PC-3 (cell line): ENCODE measurements at regions not wholly inside any gene's neighbourhood (a gene's known extent, or its start where the extent isn't known, plus 50 kb on each side); places are given as distances from the start of the nearest gene placed in this dataset.

Experiments used
- ATAC-seq: fragments of 200-7000 bp; cut with Tn5 transposase; 2 replicates; pipeline ENCODE4 v1.9.1; 2020; ENCODE audit warnings: mild to moderate bottlenecking, moderate library complexity
- BruUV-seq: library from RNA; stranded (reverse); fragments of 400-500 nt; replicated peaks from 2 replicates; lab custom pipeline; 2021; lab: Mats Ljungman, UMichigan
- CTCF ChIA-PET: fragments of 300-600 bp; sonication (Branson Sonifier 250); formaldehyde crosslinking; loops from one replicate; lab custom pipeline; 2022; ENCODE audit warnings: antibody characterized with exemption; lab: Charles Lee
- POLR2A ChIA-PET: fragments of 300-600 bp; sonication (Branson Sonifier 250); formaldehyde crosslinking; loops from one replicate; lab custom pipeline; 2022; ENCODE audit warnings: antibody characterized with exemption; ENCODE audit not compliant: unreplicated experiment; lab: Charles Lee
- DNase-seq: peaks from one replicate; pipeline ENCODE4 v3.0.0-alpha.2; 2015
- H2AFZ ChIP-seq: fragments of 300-600 bp; sonication (generic); 2 replicates; pipeline ENCODE4 v1.6.0; 2016; ENCODE audit warnings: antibody characterized with exemption, low read length
- H3F3A ChIP-seq: fragments of 300-600 bp; sonication (generic); one replicate; pipeline ENCODE4 v1.6.0; 2017; ENCODE audit warnings: antibody characterized with exemption, low read length, control low read depth, mild to moderate bottlenecking; ENCODE audit not compliant: unreplicated experiment
- H3K27ac ChIP-seq: fragments of 300-600 bp; sonication (generic); 2 replicates; pipeline ENCODE4 v1.5.1; 2016; ENCODE audit warnings: mild to moderate bottlenecking, low read length
- H3K27me3 ChIP-seq: fragments of 300-600 bp; sonication (generic); 2 replicates; pipeline ENCODE4 v1.6.1; 2016; ENCODE audit warnings: low read length, mixed read lengths
- H3K36me3 ChIP-seq: fragments of 300-600 bp; sonication (generic); 2 replicates; pipeline ENCODE4 v1.6.1; 2016; ENCODE audit warnings: low read depth, mixed run types, low read length, mixed read lengths
- H3K4me1 ChIP-seq: fragments of 300-600 bp; sonication (generic); 2 replicates; pipeline ENCODE4 v1.5.1; 2016; ENCODE audit warnings: low read length; ENCODE audit not compliant: insufficient read depth
- H3K4me2 ChIP-seq: fragments of 300-600 bp; sonication (generic); 2 replicates; pipeline ENCODE4 v1.6.0; 2016; ENCODE audit warnings: low read length
- H3K4me3 ChIP-seq: fragments of 300-600 bp; sonication (generic); 2 replicates; pipeline ENCODE4 v1.5.1; 2016; ENCODE audit warnings: mild to moderate bottlenecking, low read length, mixed read lengths
- H3K79me2 ChIP-seq: fragments of 300-600 bp; sonication (generic); 2 replicates; pipeline ENCODE4 v1.6.1; 2017; ENCODE audit warnings: low read length, mixed read lengths
- H3K9ac ChIP-seq: fragments of 300-600 bp; sonication (generic); 2 replicates; pipeline ENCODE4 v1.6.0; 2016; ENCODE audit warnings: mild to moderate bottlenecking, low read length
- H3K9me2 ChIP-seq: fragments of 300-600 bp; sonication (generic); replicated peaks from 2 replicates; pipeline ENCODE4 v1.6.1; 2016; ENCODE audit warnings: mixed run types, low read length, mixed read lengths
- H3K9me3 ChIP-seq: fragments of 300-600 bp; sonication (generic); 2 replicates; pipeline ENCODE4 v1.6.1; 2016; ENCODE audit warnings: low read length, mixed read lengths
- H4K20me1 ChIP-seq: fragments of 300-600 bp; sonication (generic); 2 replicates; pipeline ENCODE4 v1.6.1; 2016; ENCODE audit warnings: low read length, mixed read lengths
- EZH2 ChIP-seq: fragments of 300-600 bp; sonication (generic); IDR thresholded peaks from one replicate; pipeline ENCODE4 v1.6.1; 2017; ENCODE audit warnings: antibody characterized with exemption, mild to moderate bottlenecking, low read length; ENCODE audit not compliant: unreplicated experiment
- EZH2phosphoT487 ChIP-seq: fragments of 300-600 bp; sonication (generic); IDR thresholded peaks from 2 replicates; pipeline ENCODE4 v1.6.1; 2018; ENCODE audit warnings: mild to moderate bottlenecking, antibody characterized with exemption, low read length, borderline replicate concordance
- intact Hi-C: fragments of 100-400 bp; cut with micrococcal nuclease; formaldehyde crosslinking; loops from 2 replicates; pipeline ENCODE4 v1.9.0; 2023
- TF ChIP-seq, protein P1 (sequence below): fragments of 300-600 bp; sonication (generic); conservative IDR thresholded peaks from 2 replicates; pipeline ENCODE4 v1.5.1; 2017; ENCODE audit warnings: antibody characterized with exemption, low read depth, mild to moderate bottlenecking, low read length

DNA sequence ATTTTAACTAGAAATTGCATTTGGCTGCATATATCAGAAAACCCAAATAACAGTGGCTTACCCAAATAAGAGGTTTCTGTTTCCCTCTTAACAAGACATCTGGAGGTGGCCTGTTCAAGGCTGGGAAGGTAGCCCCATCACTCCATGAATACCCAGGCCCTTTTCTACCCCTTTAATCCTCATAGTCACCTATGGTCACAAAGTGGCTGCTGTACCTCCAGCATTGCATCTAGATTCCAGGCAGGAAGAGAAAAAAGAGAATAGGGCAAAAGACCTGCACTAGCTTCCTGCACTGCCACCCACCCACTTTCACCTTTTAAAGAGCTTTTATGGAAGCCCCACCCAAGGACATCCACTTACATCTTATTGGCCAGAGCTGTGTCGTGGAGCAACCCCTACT, 124.0 kb upstream of the NCOR2 start:
- H3K4me2 ChIP-seq = no peak overlapping the region
- no peak overlapping the region for H3K27ac ChIP-seq
- no peaks in the 10 kb centered on the region for H3K9me2 ChIP-seq
- H3K4me1 ChIP-seq = peaks cover under 1% of the 10 kb centered on the region; the same call in 1 of the 2 replicates
- TF ChIP-seq, protein P1, sequence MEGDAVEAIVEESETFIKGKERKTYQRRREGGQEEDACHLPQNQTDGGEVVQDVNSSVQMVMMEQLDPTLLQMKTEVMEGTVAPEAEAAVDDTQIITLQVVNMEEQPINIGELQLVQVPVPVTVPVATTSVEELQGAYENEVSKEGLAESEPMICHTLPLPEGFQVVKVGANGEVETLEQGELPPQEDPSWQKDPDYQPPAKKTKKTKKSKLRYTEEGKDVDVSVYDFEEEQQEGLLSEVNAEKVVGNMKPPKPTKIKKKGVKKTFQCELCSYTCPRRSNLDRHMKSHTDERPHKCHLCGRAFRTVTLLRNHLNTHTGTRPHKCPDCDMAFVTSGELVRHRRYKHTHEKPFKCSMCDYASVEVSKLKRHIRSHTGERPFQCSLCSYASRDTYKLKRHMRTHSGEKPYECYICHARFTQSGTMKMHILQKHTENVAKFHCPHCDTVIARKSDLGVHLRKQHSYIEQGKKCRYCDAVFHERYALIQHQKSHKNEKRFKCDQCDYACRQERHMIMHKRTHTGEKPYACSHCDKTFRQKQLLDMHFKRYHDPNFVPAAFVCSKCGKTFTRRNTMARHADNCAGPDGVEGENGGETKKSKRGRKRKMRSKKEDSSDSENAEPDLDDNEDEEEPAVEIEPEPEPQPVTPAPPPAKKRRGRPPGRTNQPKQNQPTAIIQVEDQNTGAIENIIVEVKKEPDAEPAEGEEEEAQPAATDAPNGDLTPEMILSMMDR = no peak
- TF ChIP-seq EZH2phosphoT487 (no peak), EZH2 (no peak)
- H3K4me3 ChIP-seq = no peak overlapping the region
- no peaks in the 10 kb centered on the region for H3K79me2 ChIP-seq
- H4K20me1 ChIP-seq = no peaks in the 10 kb centered on the region
- no peaks in the 10 kb centered on the region for H3K27me3 ChIP-seq
- no peak overlapping the region for H2AFZ ChIP-seq
- BruUV-seq = no TSS peak
- ATAC-seq = no peak
- intact Hi-C loops = no loop called here
- H3F3A ChIP-seq = no peaks in the 10 kb centered on the region
- H3K9ac ChIP-seq = no peak overlapping the region
- no peaks in the 10 kb centered on the region for H3K36me3 ChIP-seq
- DNase-seq = no peak
- no peaks in the 10 kb centered on the region for H3K9me3 ChIP-seq
- POLR2A ChIA-PET = no interaction called here
- CTCF ChIA-PET = no interaction called here

GRCh38 chr12:124689631-124690030, 122.2 kb upstream of the NCOR2 start:
- ATAC-seq (no peak), DNase-seq (no peak)
- Histone ChIP-seq H3K9me2 (no peaks in the 10 kb centered on the region), H3K36me3 (no peaks in the 10 kb centered on the region), H3K79me2 (no peaks in the 10 kb centered on the region), H3K4me3 (no peak overlapping the region), H2AFZ (no peak overlapping the region), H3F3A (no peaks in the 10 kb centered on the region), H3K4me1 (peaks cover 17% of the 10 kb centered on the region), H3K4me2 (no peak overlapping the region), H4K20me1 (no peaks in the 10 kb centered on the region), H3K9ac (no peak overlapping the region), H3K27ac (no peak overlapping the region), H3K27me3 (no peaks in the 10 kb centered on the region), H3K9me3 (no peaks in the 10 kb centered on the region)
- TF ChIP-seq EZH2 (no peak), EZH2phosphoT487 (no peak)
- TF ChIP-seq, protein P1 = no peak
- ChIA-PET CTCF (no interaction called here), POLR2A (no interaction called here)
- intact Hi-C loops = no loop called here
- BruUV-seq = no TSS peak

DNA sequence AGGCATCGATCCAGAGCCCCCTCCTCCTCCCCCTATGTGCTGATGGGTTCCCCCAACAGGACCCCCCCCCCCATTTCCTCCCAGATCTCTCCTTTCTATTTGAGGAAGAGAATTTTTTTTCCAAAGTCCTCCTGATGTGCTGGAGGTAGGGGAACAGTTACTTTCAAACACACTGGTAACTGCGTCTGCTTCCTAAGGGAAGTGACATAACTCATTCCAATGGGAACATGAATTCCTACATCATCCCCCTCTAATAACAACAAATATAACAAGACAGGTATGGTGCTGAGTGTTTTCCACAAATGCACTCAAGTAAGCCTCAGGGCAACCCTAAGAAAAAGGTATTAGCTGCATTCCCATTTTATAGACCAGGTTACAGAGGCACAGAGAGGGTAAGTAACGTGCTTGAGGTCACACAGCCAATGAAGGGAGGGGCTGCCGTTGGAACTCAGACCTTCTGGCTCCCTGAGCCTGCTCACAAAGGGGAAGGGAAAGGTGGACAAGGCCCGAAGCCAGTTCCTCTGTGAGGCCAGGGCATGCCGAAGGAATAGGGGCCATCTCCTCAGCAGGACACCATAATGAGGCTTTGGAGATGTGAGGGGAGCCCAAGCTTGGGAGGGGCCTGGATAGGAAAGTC, 121.1 kb upstream of the NCOR2 start:
- Histone ChIP-seq H3K9me3 (no peaks in the 10 kb centered on the region), H3K4me1 (peaks cover 29% of the 10 kb centered on the region), H3K79me2 (no peaks in the 10 kb centered on the region), H3K9ac (no peak overlapping the region), H3K4me2 (no peak overlapping the region), H3K9me2 (no peaks in the 10 kb centered on the region), H4K20me1 (no peaks in the 10 kb centered on the region), H3K27ac (no peak overlapping the region), H3F3A (no peaks in the 10 kb centered on the region), H3K27me3 (no peaks in the 10 kb centered on the region), H3K36me3 (no peaks in the 10 kb centered on the region), H3K4me3 (no peak overlapping the region), H2AFZ (no peak overlapping the region)
- BruUV-seq = no TSS peak
- TF ChIP-seq EZH2 = no peak
- no peak for TF ChIP-seq EZH2phosphoT487
- TF ChIP-seq, protein P1 = no peak
- ATAC-seq (no peak), DNase-seq (no peak)
- intact Hi-C loops = no loop called here
- ChIA-PET POLR2A (no interaction called here), CTCF (no interaction called here)
